Skeletal muscle cell (primary cell): ENCODE measurements at regions not wholly inside any gene's neighbourhood (a gene's known extent, or its start where the extent isn't known, plus 50 kb on each side); places are given as distances from the start of the nearest gene placed in this dataset.

Source experiments
- DNase-seq: peaks from one replicate; pipeline ENCODE4 v3.0.0-alpha.2; 2010; ENCODE audit warnings: low read depth
- H3K4me3 ChIP-seq: 2 replicates; pipeline ENCODE4 v1.5.1; 2011; ENCODE audit warnings: low read depth, mild to moderate bottlenecking, control low read depth, low read length, moderate library complexity

DNA sequence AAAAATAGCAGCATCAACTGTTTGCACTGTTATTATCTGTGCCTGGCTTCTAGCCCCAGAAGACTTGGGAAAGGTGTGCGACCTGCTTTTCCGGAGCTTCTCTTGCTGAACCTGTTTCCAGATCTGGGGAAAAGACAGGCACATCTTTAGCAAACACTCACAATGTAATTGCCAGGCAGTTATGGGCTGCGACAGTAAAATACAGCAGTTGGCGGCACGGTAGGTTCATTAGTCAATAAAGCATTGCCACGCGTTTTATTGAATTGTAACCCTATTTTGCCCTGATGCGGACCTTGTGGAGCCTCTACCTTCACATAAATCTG lies 223.7 kb upstream of the TSHZ3 start:
- no peak for DNase-seq
- H3K4me3 ChIP-seq, result no peak overlapping the region

DNA sequence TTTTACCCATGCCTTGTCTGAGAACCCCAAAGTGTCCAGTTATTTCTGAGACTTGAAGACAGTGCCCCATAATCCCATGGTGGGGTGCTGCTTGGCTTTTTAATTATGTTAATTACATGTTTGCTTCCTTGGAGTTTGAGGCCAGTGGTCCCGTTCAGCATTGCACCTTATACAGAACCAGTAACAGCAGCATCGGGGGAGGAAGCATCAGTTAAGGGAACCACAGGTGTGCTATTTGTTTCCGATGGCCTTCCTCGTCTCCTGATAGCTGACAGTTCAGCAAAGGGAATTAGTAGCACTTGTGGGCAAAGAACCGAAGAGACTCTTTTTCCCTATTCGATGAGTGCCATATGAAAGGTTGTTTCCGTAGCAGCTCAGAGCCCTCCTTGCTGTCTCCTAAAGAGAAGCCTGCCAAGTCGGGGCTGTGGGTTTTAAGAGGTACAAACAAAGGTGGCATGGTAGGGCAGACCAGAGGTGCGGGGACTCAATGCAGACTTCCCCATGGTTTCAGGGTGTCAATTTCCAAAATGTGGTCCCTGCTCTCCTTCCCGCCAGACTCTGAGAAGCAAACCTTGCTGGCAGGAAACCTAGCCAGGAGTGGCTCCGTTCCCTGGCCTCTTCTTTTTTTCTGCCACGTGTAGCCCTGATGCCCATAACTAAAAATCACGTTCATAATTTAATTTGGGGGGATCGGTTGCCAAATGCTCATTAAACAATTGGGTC lies 225.2 kb upstream of the TSHZ3 start:
- no peak overlapping the region for H3K4me3 ChIP-seq
- DNase-seq, result no peak

DNA sequence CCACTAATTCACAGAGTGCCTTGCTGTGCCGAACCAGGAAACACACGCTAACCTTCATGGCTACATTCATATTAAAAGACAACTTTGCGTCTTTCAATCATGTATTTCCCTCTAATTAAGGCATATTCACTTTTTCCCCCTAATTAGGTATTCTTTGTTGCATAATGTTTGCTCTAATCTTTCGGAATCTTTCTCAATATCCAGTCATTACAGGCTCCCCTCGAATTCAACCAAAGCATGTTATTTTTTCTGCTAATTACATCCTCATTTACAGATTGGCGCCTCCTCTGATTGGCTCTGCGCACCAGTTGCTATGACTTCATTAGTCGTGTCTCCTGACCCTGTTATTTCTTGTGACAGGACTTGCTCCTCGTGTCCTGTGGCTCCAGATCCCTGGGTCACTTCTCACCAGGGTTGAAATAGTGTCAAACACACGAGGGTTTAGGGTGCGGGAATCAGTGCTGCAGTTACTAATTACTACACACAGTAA lies 226.7 kb upstream of the TSHZ3 start:
- no peak for DNase-seq
- no peak overlapping the region for H3K4me3 ChIP-seq

GRCh38 chr19:31578326-31578725 lies 229.1 kb upstream of the TSHZ3 start:
- no peak for DNase-seq
- no peak overlapping the region for H3K4me3 ChIP-seq

DNA sequence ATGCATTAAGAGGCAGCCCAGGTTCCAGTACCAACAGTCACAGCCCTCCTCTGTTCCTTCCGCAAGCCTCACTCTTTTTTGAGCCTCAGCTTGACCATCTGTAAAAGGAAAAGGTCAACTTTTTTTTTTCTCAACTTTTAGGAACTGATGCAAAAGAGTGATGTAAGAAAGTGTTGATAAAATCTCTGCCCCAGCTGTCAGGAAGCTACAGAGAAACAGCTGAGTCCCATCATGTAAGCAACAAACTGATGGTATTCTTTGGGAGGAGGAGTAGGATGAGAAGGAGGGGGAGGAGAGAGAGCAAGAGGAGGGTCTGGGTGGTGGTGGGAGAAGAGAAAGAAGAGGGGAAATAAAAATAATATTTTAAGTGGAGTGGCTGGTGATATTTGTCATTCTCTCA lies 233.9 kb upstream of the TSHZ3 start:
- no peak for DNase-seq
- H3K4me3 ChIP-seq, result no peak overlapping the region

GRCh38 chr19:31586282-31586681 lies 237.0 kb upstream of the TSHZ3 start:
- H3K4me3 ChIP-seq, result no peak overlapping the region
- no peak for DNase-seq

- no peak overlapping the region for H3K4me3 ChIP-seq
- no peak for DNase-seq
These were observed 239.9 kb upstream of the TSHZ3 start for GRCh38 chr19:31589109-31589508.

DNA sequence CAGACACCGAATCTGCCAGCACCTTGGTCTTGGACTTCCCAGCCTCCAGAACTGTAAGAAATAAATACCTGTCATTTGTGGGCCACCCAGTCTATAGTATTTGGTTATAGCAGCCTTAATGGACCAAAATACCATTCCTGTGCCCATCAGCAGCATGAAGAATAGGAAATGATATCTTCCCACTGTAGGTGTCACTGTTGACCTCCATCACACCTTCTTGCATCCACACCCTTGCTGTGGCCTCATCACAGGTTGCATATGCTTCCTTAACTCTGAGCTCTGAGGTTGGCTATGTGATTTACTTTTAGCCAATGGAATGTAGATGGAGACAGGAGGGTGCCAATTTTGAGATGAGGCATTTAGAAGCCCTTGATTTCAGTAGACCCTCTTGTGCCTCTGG lies 242.0 kb upstream of the TSHZ3 start:
- DNase-seq, result no peak
- no peak overlapping the region for H3K4me3 ChIP-seq

GRCh38 chr19:31592456-31592855 lies 243.2 kb upstream of the TSHZ3 start:
- no peak overlapping the region for H3K4me3 ChIP-seq
- no peak for DNase-seq

- DNase-seq, result no peak
- H3K4me3 ChIP-seq, result no peak overlapping the region
These were observed 245.5 kb upstream of the TSHZ3 start for GRCh38 chr19:31594701-31595100.

DNA sequence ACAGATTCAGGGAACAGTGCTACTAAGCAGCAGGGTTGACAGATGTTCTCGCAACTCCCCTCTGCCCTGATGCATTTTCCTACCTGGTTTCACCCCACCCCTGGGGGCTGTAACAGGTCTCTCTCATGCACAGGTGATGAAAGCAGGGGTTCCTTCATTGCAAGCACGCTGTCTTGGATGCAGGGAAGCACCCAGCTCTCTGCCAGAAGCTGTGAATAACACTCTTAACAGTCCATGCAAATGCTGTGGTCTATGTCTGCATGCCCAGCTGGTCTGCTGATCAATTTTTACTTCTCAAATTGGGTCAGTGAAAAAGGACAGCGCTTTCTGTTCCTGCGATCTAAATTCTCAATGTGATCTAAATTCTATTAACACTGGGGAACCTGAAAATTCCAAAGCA lies 246.3 kb upstream of the TSHZ3 start:
- no peak for DNase-seq
- no peak overlapping the region for H3K4me3 ChIP-seq

DNA sequence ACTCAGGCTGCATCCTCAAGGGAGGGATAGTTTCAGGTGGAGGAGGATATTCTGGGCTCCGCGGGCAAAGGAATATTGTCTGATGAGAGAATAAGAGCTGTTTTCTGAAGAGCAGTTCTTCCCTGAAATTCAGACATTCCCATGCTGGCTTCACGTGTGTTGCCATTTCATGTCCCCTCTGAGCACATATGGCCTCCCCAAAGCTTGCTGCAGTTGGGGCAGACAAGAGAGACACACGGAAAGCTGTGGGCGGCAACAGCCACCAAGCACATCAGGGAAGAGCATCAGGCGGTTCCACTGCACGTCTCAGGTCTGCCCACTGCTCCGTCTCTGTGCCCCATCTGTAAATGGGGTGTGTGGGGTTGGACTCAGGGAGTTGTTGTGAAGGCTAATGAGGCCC lies 247.5 kb upstream of the TSHZ3 start:
- no peak for DNase-seq
- no peak overlapping the region for H3K4me3 ChIP-seq

DNA sequence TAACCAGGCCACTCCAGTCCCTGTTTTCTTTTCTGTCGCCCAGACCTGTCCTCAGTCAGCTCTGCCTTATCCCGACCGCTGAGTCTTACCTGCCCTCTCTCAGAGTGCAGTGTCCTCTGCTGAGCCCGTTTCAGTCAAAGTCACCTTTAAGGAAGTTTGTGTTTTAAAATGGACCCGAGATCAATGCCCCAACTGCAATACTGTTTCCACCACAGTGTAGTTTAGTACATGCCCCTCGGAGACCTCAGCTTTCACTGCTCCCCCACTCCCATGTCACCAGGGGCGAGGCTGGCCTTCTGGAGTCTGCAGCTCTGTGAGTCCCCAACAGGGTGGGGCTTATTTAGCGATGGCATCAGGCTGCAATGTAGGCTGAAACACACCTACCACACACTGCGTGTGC lies 248.4 kb upstream of the TSHZ3 start:
- no peak overlapping the region for H3K4me3 ChIP-seq
- DNase-seq, result no peak

DNA sequence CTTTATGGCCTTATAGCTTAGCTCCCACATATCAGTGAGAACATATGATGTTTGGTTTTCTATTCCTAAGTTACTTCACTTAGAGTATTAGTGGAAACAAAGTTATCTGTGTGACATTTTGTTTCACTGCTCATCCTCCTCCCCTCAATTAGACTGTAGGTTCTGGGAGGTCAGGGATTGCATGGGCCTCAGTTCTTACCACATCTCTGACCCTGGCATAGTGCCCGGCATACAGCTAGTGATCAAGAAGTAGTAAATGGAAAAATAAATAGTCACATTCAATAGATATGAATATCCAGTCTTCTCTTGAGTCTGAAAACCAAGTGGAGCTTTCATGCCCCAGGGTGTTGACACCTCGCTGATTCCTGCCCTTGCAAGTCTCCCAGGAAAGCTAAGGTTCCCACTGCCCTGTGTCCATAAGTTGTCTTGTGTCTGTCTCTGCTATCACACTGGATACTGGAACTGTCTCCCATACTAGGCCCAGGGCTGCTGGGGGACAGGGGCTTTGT lies 249.5 kb upstream of the TSHZ3 start:
- DNase-seq, result no peak

DNA sequence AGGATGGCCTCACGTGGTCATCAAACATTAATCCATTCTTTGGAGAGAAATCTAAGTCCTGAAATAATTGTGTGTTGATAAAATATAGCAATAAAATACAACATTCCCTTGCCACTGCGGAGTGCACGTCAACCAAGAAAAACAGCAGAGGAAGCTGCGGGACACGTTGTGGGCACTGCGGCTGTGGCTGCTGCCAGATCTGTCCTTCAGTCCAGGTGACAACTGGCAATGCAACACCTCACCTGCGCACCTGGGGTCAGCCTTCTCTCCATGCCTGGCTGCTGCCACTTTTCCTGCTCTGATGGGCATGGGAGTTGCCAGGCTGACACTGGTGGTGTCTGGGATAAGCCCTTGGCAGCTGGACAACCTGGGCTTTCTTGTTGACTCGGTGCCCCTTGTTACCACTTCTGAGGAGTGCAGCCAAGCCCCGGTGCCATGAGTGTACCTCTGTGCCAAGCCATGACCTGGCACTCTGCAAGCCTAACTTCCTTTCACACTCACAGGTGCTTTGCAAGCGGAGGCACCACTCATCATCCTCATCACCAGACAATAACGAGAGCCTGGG lies 251.6 kb upstream of the TSHZ3 start:
- no peak for DNase-seq
- H3K4me3 ChIP-seq, result no peak overlapping the region

More for the DNA sequence above, 249.5 kb upstream of the TSHZ3 start:
- H3K4me3 ChIP-seq, result no peak overlapping the region

GRCh38 chr19:31601855-31602254 lies 252.6 kb upstream of the TSHZ3 start:
- no peak for DNase-seq
- H3K4me3 ChIP-seq, result no peak overlapping the region

DNA sequence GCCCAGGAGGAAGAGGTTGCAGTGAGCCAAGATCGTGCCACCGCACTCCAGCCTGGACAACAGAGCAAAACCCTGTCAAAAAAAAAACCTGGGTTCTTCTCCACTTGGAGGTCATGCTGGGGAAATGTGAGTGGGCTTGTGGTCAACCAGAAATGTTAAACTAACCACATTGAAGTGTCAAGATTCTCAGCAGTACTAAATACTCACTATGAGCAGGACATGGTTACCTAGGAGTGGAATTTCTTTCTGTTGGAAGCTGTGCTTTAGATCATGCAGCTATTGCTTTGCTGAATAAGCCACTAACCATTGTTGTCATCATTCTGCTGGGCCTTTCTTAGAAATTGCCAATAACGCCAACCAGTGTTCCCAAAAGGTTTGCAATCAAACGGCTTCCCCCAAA lies 253.3 kb upstream of the TSHZ3 start:
- no peak overlapping the region for H3K4me3 ChIP-seq
- DNase-seq, result no peak

DNA sequence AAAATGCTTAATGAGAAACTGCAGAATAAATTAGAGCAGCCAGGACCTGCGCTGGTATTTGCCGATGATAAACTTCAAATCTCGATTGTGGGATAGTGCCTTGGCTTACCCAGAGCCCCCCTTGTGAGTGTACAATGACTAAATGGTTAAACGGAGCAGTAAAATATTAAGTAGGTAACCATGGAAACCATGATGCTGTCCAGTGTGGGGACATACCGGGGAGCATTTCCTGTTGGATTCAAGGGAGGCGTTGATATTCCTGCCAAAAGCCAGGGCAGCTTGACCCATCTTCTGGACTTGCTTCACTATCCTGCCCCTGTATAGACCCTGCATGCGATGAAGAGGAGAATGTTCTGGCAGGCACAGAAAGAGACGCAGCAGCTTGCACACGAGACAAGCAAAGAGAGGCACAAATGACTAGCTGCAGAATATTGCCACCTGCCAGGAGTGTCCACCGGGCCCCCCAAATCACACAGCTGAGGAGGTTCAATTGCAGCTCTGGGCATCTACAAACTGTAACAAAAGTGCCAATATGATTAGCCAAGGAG lies 255.3 kb upstream of the TSHZ3 start:
- no peak overlapping the region for H3K4me3 ChIP-seq
- DNase-seq, result no peak

DNA sequence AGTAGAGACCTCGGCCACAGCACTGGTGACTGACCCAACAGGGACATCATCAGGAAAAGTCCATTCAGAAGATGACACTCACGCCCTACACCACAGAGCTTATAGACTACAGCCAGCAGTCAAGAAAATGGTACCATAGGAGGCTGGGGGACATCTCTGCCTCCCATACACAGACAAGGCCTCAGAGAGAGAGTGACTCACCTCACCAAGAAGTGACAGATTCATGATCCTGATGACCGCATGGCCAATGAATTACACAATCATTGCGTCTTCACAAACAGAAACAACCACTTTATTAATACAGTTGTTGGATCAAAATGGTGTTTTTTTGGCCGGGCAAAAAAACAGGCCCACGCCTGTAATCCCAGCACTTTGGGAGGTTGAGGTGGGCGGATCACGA lies 260.8 kb upstream of the TSHZ3 start:
- H3K4me3 ChIP-seq, result no peak overlapping the region
- no peak for DNase-seq

DNA sequence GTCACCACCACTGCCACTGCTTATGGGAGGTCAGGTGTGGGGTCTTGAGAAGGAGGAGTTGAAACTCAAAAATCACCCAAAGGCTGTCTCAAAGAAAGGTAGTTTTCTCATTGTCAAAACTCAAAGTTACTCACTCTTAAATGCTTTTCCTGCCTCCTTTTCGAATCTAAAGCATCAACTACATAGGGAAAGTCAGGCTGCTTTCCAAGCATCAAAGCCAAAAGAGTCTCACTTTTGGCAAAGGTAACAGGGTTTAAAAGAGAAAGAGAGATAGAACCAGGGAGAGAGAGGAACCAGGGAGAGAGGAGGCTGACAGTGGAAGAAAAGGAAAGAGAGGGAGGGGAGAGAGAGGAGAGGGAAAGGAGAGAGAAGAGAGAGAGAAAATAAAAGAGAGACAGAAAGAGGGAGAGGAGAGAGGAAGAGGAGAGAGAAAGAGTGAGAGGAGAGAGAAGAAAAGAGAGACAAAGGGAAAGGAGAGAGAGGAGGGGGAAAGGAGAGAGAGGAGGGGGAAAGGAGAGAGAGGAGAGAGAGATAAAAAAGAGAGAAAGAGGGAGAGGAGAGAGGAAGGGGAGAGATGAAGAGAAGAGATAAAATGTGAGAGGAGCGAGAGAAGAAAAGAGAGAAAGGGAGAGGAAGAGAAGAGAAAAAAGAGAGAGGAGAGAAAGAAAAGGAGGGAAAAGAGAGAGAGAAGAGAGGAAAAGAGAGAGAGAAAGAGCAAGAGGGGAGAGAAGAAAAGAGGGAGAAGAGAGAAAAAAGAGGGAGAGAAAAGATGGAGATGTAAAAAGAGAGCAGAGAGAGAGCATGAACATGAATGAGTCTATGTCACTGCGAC lies 262.0 kb upstream of the TSHZ3 start:
- no peak overlapping the region for H3K4me3 ChIP-seq
- DNase-seq, result no peak
